ENCODE measurements at regions not wholly inside any gene's neighbourhood (a gene's known extent, or its start where the extent isn't known, plus 50 kb on each side); places are given as distances from the start of the nearest gene placed in this dataset.
"Not testable (repeated sequence)": the region's sequence is repeated elsewhere in the genome, so short reads cannot be mapped to it uniquely, and the experiment has no call there.

GRCh38 chr2:139454251-139454650 lies 674.1 kb upstream of the NXPH2 start:
- DNase-seq (ENCODE audit: low spot score): no peak
- Mint-ChIP-seq H3K27me3 (ENCODE audit: low read depth) (no peaks in the 10 kb centered on the region), H3K4me1 (ENCODE audit: low read depth) (no peaks in the 10 kb centered on the region), H3K36me3 (ENCODE audit: low read depth) (no peaks in the 10 kb centered on the region), H3K9me3 (peaks cover 38% of the 10 kb centered on the region), H3K27ac (no peak overlapping the region), H3K4me3 (ENCODE audit: low read depth) (no peak overlapping the region)
- intact Hi-C loops (cut with micrococcal nuclease): no loop called here

- Mint-ChIP-seq H3K36me3 (ENCODE audit: low read depth) (no peaks in the 10 kb centered on the region), H3K4me3 (ENCODE audit: low read depth) (no peak overlapping the region), H3K9me3 (peaks cover 14% of the 10 kb centered on the region), H3K4me1 (ENCODE audit: low read depth) (no peaks in the 10 kb centered on the region), H3K27me3 (ENCODE audit: low read depth) (no peaks in the 10 kb centered on the region), H3K27ac (no peak overlapping the region)
- intact Hi-C loops (cut with micrococcal nuclease): no loop called here
- DNase-seq (ENCODE audit: low spot score): no peak
Measured at GRCh38 chr2:139439100-139439499, 658.9 kb upstream of the NXPH2 start.

GRCh38 chr2:139438478-139438877 lies 658.3 kb upstream of the NXPH2 start:
- intact Hi-C loops (cut with micrococcal nuclease): no loop called here
- H3K9me3 Mint-ChIP-seq: peaks cover 12% of the 10 kb centered on the region
- H3K36me3 Mint-ChIP-seq (ENCODE audit: low read depth): no peaks in the 10 kb centered on the region
- H3K27ac Mint-ChIP-seq: no peak overlapping the region
- no peaks in the 10 kb centered on the region for H3K4me1 Mint-ChIP-seq (ENCODE audit: low read depth)
- no peaks in the 10 kb centered on the region for H3K27me3 Mint-ChIP-seq (ENCODE audit: low read depth)
- no peak overlapping the region for H3K4me3 Mint-ChIP-seq (ENCODE audit: low read depth)
- no peak for DNase-seq (ENCODE audit: low spot score)

GRCh38 chr2:139427164-139427563 lies 647.0 kb upstream of the NXPH2 start:
- Mint-ChIP-seq H3K27ac (no peak overlapping the region), H3K27me3 (ENCODE audit: low read depth) (no peaks in the 10 kb centered on the region), H3K4me3 (ENCODE audit: low read depth) (no peak overlapping the region), H3K36me3 (ENCODE audit: low read depth) (no peaks in the 10 kb centered on the region), H3K4me1 (ENCODE audit: low read depth) (no peaks in the 10 kb centered on the region), H3K9me3 (peaks cover 34% of the 10 kb centered on the region)
- intact Hi-C loops (cut with micrococcal nuclease): no loop called here
- DNase-seq (ENCODE audit: low spot score): no peak

GRCh38 chr2:139424101-139424500 lies 643.9 kb upstream of the NXPH2 start:
- no peak overlapping the region for H3K4me3 Mint-ChIP-seq (ENCODE audit: low read depth)
- no peaks in the 10 kb centered on the region for H3K27me3 Mint-ChIP-seq (ENCODE audit: low read depth)
- no peaks in the 10 kb centered on the region for H3K36me3 Mint-ChIP-seq (ENCODE audit: low read depth)
- intact Hi-C loops (cut with micrococcal nuclease): no loop called here
- no peak overlapping the region for H3K27ac Mint-ChIP-seq
- DNase-seq (ENCODE audit: low spot score): no peak
- H3K9me3 Mint-ChIP-seq: peaks cover 35% of the 10 kb centered on the region
- H3K4me1 Mint-ChIP-seq (ENCODE audit: low read depth): no peaks in the 10 kb centered on the region

- no peaks in the 10 kb centered on the region for H3K27me3 Mint-ChIP-seq (ENCODE audit: low read depth)
- no peak overlapping the region for H3K4me3 Mint-ChIP-seq (ENCODE audit: low read depth)
- H3K9me3 Mint-ChIP-seq: peaks cover 41% of the 10 kb centered on the region
Measured at GRCh38 chr2:139411236-139411635, 631.0 kb upstream of the NXPH2 start.

GRCh38 chr2:139410833-139411174 lies 630.6 kb upstream of the NXPH2 start:
- H3K4me1 Mint-ChIP-seq (ENCODE audit: low read depth); DNase-seq (ENCODE audit: low spot score); H3K27me3 Mint-ChIP-seq (ENCODE audit: low read depth); H3K27ac Mint-ChIP-seq; H3K4me3 Mint-ChIP-seq (ENCODE audit: low read depth); H3K36me3 Mint-ChIP-seq (ENCODE audit: low read depth); intact Hi-C loops (cut with micrococcal nuclease): not testable (repeated sequence)
- peaks cover 41% of the 10 kb centered on the region for H3K9me3 Mint-ChIP-seq

More at GRCh38 chr2:139411236-139411635, 631.0 kb upstream of the NXPH2 start:
- intact Hi-C loops (cut with micrococcal nuclease): no loop called here
- no peak overlapping the region for H3K27ac Mint-ChIP-seq
- H3K4me1 Mint-ChIP-seq (ENCODE audit: low read depth): no peaks in the 10 kb centered on the region
- H3K36me3 Mint-ChIP-seq (ENCODE audit: low read depth): no peaks in the 10 kb centered on the region
- DNase-seq (ENCODE audit: low spot score): no peak

- intact Hi-C loops (cut with micrococcal nuclease); H3K4me1 Mint-ChIP-seq (ENCODE audit: low read depth); DNase-seq (ENCODE audit: low spot score); H3K36me3 Mint-ChIP-seq (ENCODE audit: low read depth); H3K4me3 Mint-ChIP-seq (ENCODE audit: low read depth); H3K27me3 Mint-ChIP-seq (ENCODE audit: low read depth); H3K27ac Mint-ChIP-seq: not testable (repeated sequence)
- H3K9me3 Mint-ChIP-seq: peaks cover 43% of the 10 kb centered on the region
Measured at GRCh38 chr2:139410147-139410832, 630.1 kb upstream of the NXPH2 start.

- Mint-ChIP-seq H3K36me3 (ENCODE audit: low read depth) (no peaks in the 10 kb centered on the region), H3K9me3 (peaks cover 40% of the 10 kb centered on the region), H3K27ac (no peak overlapping the region), H3K4me3 (ENCODE audit: low read depth) (no peak overlapping the region), H3K4me1 (ENCODE audit: low read depth) (no peaks in the 10 kb centered on the region), H3K27me3 (ENCODE audit: low read depth) (no peaks in the 10 kb centered on the region)
- intact Hi-C loops (cut with micrococcal nuclease): no loop called here
- no peak for DNase-seq (ENCODE audit: low spot score)
Measured at GRCh38 chr2:139409212-139409611, 629.0 kb upstream of the NXPH2 start.

GRCh38 chr2:139403948-139404347 lies 623.8 kb upstream of the NXPH2 start:
- no peak overlapping the region for H3K4me3 Mint-ChIP-seq (ENCODE audit: low read depth)
- intact Hi-C loops (cut with micrococcal nuclease): no loop called here
- no peak for DNase-seq (ENCODE audit: low spot score)
- H3K27me3 Mint-ChIP-seq (ENCODE audit: low read depth): no peaks in the 10 kb centered on the region
- H3K36me3 Mint-ChIP-seq (ENCODE audit: low read depth): no peaks in the 10 kb centered on the region
- H3K4me1 Mint-ChIP-seq (ENCODE audit: low read depth): no peaks in the 10 kb centered on the region
- H3K9me3 Mint-ChIP-seq: peaks cover 33% of the 10 kb centered on the region
- H3K27ac Mint-ChIP-seq: no peak overlapping the region

- Mint-ChIP-seq H3K9me3 (peaks cover 21% of the 10 kb centered on the region), H3K27me3 (ENCODE audit: low read depth) (no peaks in the 10 kb centered on the region), H3K4me3 (ENCODE audit: low read depth) (no peak overlapping the region), H3K4me1 (ENCODE audit: low read depth) (no peaks in the 10 kb centered on the region), H3K27ac (no peak overlapping the region), H3K36me3 (ENCODE audit: low read depth) (no peaks in the 10 kb centered on the region)
- intact Hi-C loops (cut with micrococcal nuclease): no loop called here
- no peak for DNase-seq (ENCODE audit: low spot score)
Measured at GRCh38 chr2:139394801-139395200, 614.6 kb upstream of the NXPH2 start.

- Mint-ChIP-seq H3K27me3 (ENCODE audit: low read depth) (no peaks in the 10 kb centered on the region), H3K27ac (no peak overlapping the region), H3K36me3 (ENCODE audit: low read depth) (no peaks in the 10 kb centered on the region), H3K9me3 (peaks cover 26% of the 10 kb centered on the region), H3K4me1 (ENCODE audit: low read depth) (no peaks in the 10 kb centered on the region), H3K4me3 (ENCODE audit: low read depth) (no peak overlapping the region)
- intact Hi-C loops (cut with micrococcal nuclease): no loop called here
- DNase-seq (ENCODE audit: low spot score): no peak
Measured at GRCh38 chr2:139389391-139389790, 609.2 kb upstream of the NXPH2 start.

- H3K27me3 Mint-ChIP-seq (ENCODE audit: low read depth): no peaks in the 10 kb centered on the region
- no peaks in the 10 kb centered on the region for H3K36me3 Mint-ChIP-seq (ENCODE audit: low read depth)
- H3K9me3 Mint-ChIP-seq: peaks cover 30% of the 10 kb centered on the region
- DNase-seq (ENCODE audit: low spot score): no peak
- no peak overlapping the region for H3K4me3 Mint-ChIP-seq (ENCODE audit: low read depth)
- no peak overlapping the region for H3K27ac Mint-ChIP-seq
- H3K4me1 Mint-ChIP-seq (ENCODE audit: low read depth): no peaks in the 10 kb centered on the region
- intact Hi-C loops (cut with micrococcal nuclease): no loop called here
Measured at GRCh38 chr2:139386401-139386800, 606.2 kb upstream of the NXPH2 start.

- H3K36me3 Mint-ChIP-seq (ENCODE audit: low read depth): no peaks in the 10 kb centered on the region
- no peak overlapping the region for H3K4me3 Mint-ChIP-seq (ENCODE audit: low read depth)
- intact Hi-C loops (cut with micrococcal nuclease): no loop called here
- no peaks in the 10 kb centered on the region for H3K4me1 Mint-ChIP-seq (ENCODE audit: low read depth)
- H3K9me3 Mint-ChIP-seq: peaks cover 36% of the 10 kb centered on the region
- no peak overlapping the region for H3K27ac Mint-ChIP-seq
- H3K27me3 Mint-ChIP-seq (ENCODE audit: low read depth): no peaks in the 10 kb centered on the region
- no peak for DNase-seq (ENCODE audit: low spot score)
Measured at GRCh38 chr2:139383532-139383931, 603.3 kb upstream of the NXPH2 start.
